H9 (cell line): ENCODE measurements at regions not wholly inside any gene's neighbourhood (a gene's known extent, or its start where the extent isn't known, plus 50 kb on each side); places are given as distances from the start of the nearest gene placed in this dataset.

Experiments used
- DNase-seq: peaks from one replicate; pipeline ENCODE4 v3.0.0-alpha.2; 2017
- H2AFZ ChIP-seq: one replicate; pipeline ENCODE4 v1.6.1; 2013; ENCODE audit warnings: mild to moderate bottlenecking, low read length, control low read depth, moderate library complexity
- H2AK5ac ChIP-seq: 2 replicates; pipeline ENCODE4 v1.6.1; 2013; ENCODE audit warnings: low read length, control low read depth, mixed read lengths; ENCODE audit not compliant: insufficient read length
- H2BK120ac ChIP-seq: one replicate; pipeline ENCODE4 v1.6.1; 2013; ENCODE audit warnings: low read depth, mild to moderate bottlenecking, low read length, control low read depth, inconsistent platforms; ENCODE audit not compliant: poor library complexity, severe bottlenecking
- H2BK12ac ChIP-seq: 2 replicates; pipeline ENCODE4 v1.6.1; 2013; ENCODE audit warnings: low read length, control low read depth, mixed read lengths, low read depth; ENCODE audit not compliant: insufficient read length
- H2BK15ac ChIP-seq: 2 replicates; pipeline ENCODE4 v1.6.1; 2013; ENCODE audit warnings: low read depth, low read length, control low read depth
- H2BK20ac ChIP-seq: one replicate; pipeline ENCODE4 v1.6.1; 2013; ENCODE audit warnings: low read depth, mild to moderate bottlenecking, low read length, control low read depth, inconsistent platforms; ENCODE audit not compliant: poor library complexity, severe bottlenecking
- H2BK5ac ChIP-seq: 2 replicates; pipeline ENCODE4 v1.6.1; 2013; ENCODE audit warnings: low read length, control low read depth, mixed read lengths; ENCODE audit not compliant: insufficient read length
- H3K14ac ChIP-seq: 2 replicates; pipeline ENCODE4 v1.6.1; 2013; ENCODE audit warnings: low read length, control low read depth; ENCODE audit not compliant: insufficient read depth
- H3K18ac ChIP-seq: 2 replicates; pipeline ENCODE4 v1.6.1; 2013; ENCODE audit warnings: low read depth, mild to moderate bottlenecking, mixed read lengths, low read length, control low read depth; ENCODE audit not compliant: insufficient read length
- H3K23ac ChIP-seq: 2 replicates; pipeline ENCODE4 v1.6.1; 2013; ENCODE audit warnings: low read length, control low read depth, mixed read lengths, low read depth; ENCODE audit not compliant: insufficient read length
- H3K23me2 ChIP-seq: 2 replicates; pipeline ENCODE4 v1.6.1; 2013; ENCODE audit warnings: low read depth, mild to moderate bottlenecking, mixed read lengths, low read length, control low read depth; ENCODE audit not compliant: insufficient read length, poor library complexity, severe bottlenecking
- H3K27ac ChIP-seq: 2 replicates; pipeline ENCODE4 v1.5.1; 2013; ENCODE audit warnings: low read length, control low read depth, mixed read lengths, low read depth; ENCODE audit not compliant: insufficient read length
- H3K27me3 ChIP-seq: 2 replicates; pipeline ENCODE4 v1.6.1; 2013; ENCODE audit warnings: low read length, control low read depth, inconsistent platforms; ENCODE audit not compliant: insufficient read depth
- H3K4ac ChIP-seq: 2 replicates; pipeline ENCODE4 v1.6.1; 2013; ENCODE audit warnings: low read depth, mild to moderate bottlenecking, control low read depth, inconsistent platforms, low read length, moderate library complexity
- H3K4me1 ChIP-seq: 2 replicates; pipeline ENCODE4 v1.6.1; 2013; ENCODE audit warnings: low read length, control low read depth, inconsistent platforms; ENCODE audit not compliant: insufficient read depth
- H3K4me2 ChIP-seq: 2 replicates; pipeline ENCODE4 v1.6.1; 2013; ENCODE audit warnings: low read length, control low read depth, mixed read lengths; ENCODE audit not compliant: insufficient read length, insufficient read depth
- H3K56ac ChIP-seq: 2 replicates; pipeline ENCODE4 v1.6.1; 2013; ENCODE audit warnings: low read depth, mild to moderate bottlenecking, mixed read lengths, low read length, control low read depth; ENCODE audit not compliant: insufficient read length
- H3K79me1 ChIP-seq: 2 replicates; pipeline ENCODE4 v1.6.1; 2013; ENCODE audit warnings: low read depth, mild to moderate bottlenecking, moderate library complexity, low read length, control low read depth, inconsistent platforms; ENCODE audit not compliant: insufficient read depth, poor library complexity, severe bottlenecking
- H3K79me2 ChIP-seq: 2 replicates; pipeline ENCODE4 v1.6.1; 2013; ENCODE audit warnings: low read length, control low read depth, inconsistent platforms; ENCODE audit not compliant: insufficient read depth
- H3K9ac ChIP-seq: 2 replicates; pipeline ENCODE4 v1.6.1; 2013; ENCODE audit warnings: low read length, control low read depth, mixed read lengths; ENCODE audit not compliant: insufficient read length; ENCODE audit errors: extremely low read depth
- H3K9me3 ChIP-seq: one replicate; pipeline ENCODE4 v1.6.1; 2013; ENCODE audit warnings: low read depth, low read length, inconsistent platforms; ENCODE audit not compliant: control insufficient read depth
- H3T11ph ChIP-seq: one replicate; pipeline ENCODE4 v1.6.1; 2013; ENCODE audit warnings: mild to moderate bottlenecking, low read length, control low read depth, inconsistent platforms
- H4K20me1 ChIP-seq: one replicate; pipeline ENCODE4 v1.6.1; 2013; ENCODE audit not compliant: control insufficient read depth, insufficient read length, insufficient read depth
- H4K5ac ChIP-seq: 2 replicates; pipeline ENCODE4 v1.6.1; 2013; ENCODE audit warnings: low read depth, mild to moderate bottlenecking, mixed read lengths, low read length, control low read depth; ENCODE audit not compliant: insufficient read length
- H4K8ac ChIP-seq: replicated peaks from 2 replicates; pipeline ENCODE4 v1.6.1; 2013; ENCODE audit warnings: low read length, control low read depth, mixed read lengths, low read depth; ENCODE audit not compliant: insufficient read length
- H4K91ac ChIP-seq: 2 replicates; pipeline ENCODE4 v1.6.1; 2013; ENCODE audit warnings: low read depth, mild to moderate bottlenecking, moderate library complexity, mixed read lengths, low read length, control low read depth; ENCODE audit not compliant: insufficient read length
- H3K27ac Mint-ChIP-seq, 3 experiments: 2 replicates in 2 of 3; 3 replicates in 1 of 3; pipeline ENCODE4 v1.8.0; 2020 to 2021; ENCODE audit warnings: mixed read lengths in 3 of 3, mild to moderate bottlenecking in 1 of 3, moderate library complexity in 1 of 3
- H3K27me3 Mint-ChIP-seq: 2 replicates; pipeline ENCODE4 v1.8.0; 2021; ENCODE audit warnings: low read depth, mild to moderate bottlenecking, moderate library complexity, mixed read lengths
- H3K36me3 Mint-ChIP-seq, 3 experiments: 2 replicates in 2 of 3; 3 replicates in 1 of 3; pipeline ENCODE4 v1.8.0; 2020 to 2021; ENCODE audit warnings: low read depth in 3 of 3, mixed read lengths in 3 of 3; ENCODE audit not compliant: insufficient read depth in 1 of 3
- H3K4me1 Mint-ChIP-seq, 2 experiments: 2 replicates each; pipeline ENCODE4 v1.8.0; 2020; ENCODE audit warnings: mixed read lengths in 2 of 2
- H3K4me3 Mint-ChIP-seq, 2 experiments: 2 replicates in 1 of 2; 3 replicates in 1 of 2; pipeline ENCODE4 v1.8.0; 2020 to 2021; ENCODE audit warnings: mild to moderate bottlenecking in 2 of 2, mixed read lengths in 2 of 2, moderate library complexity in 1 of 2
- H3K9me3 Mint-ChIP-seq, 2 experiments: 2 replicates in 1 of 2; 3 replicates in 1 of 2; pipeline ENCODE4 v1.8.0; 2020; ENCODE audit warnings: mild to moderate bottlenecking in 2 of 2, mixed read lengths in 2 of 2, moderate library complexity in 1 of 2
- WGBS: extraction: QIAGEN DNeasy Blood & Tissue Kit; methylation state at CpG from one replicate; pipeline ENCODE4 v1.1.7; 2013; ENCODE audit warnings: missing lambda C conversion rate, low lambda C conversion rate, mixed read lengths; ENCODE audit not compliant: insufficient read length; ENCODE audit errors: extremely low coverage; 5-methylcytosine and 5-hydroxymethylcytosine counted together
- TF ChIP-seq, protein P1 (sequence below): fragments of 200-600 bp; sonication (generic); conservative IDR thresholded peaks from 3 replicates; pipeline ENCODE4 v1.8.0; 2021; ENCODE audit warnings: antibody characterized with exemption, mild to moderate bottlenecking

GRCh38 chr2:129273266-129274037, 706.0 kb upstream of the RAB6C start:
- Histone ChIP-seq H4K8ac (no peak overlapping the region), H2BK15ac (no peak overlapping the region), H2AFZ (no peak overlapping the region), H2BK12ac (no peak overlapping the region), H3K9ac (no peak overlapping the region), H3K27ac (no peak overlapping the region), H3K18ac (no peak overlapping the region), H3K9me3 (no peaks in the 10 kb centered on the region), H4K20me1 (no peaks in the 10 kb centered on the region), H3K56ac (no peak overlapping the region), H2BK120ac (no peak overlapping the region), H3K23ac (no peak overlapping the region), H3K4me1 (no peaks in the 10 kb centered on the region), H3K27me3 (no peaks in the 10 kb centered on the region), H4K5ac (no peak overlapping the region), H3K79me1 (no peaks in the 10 kb centered on the region), H2BK5ac (no peak overlapping the region), H4K91ac (no peak overlapping the region), H3K23me2 (no peaks in the 10 kb centered on the region), H3K4me2 (no peak overlapping the region), H2AK5ac (no peak overlapping the region), H3K4ac (no peak overlapping the region), H3K79me2 (no peaks in the 10 kb centered on the region), H2BK20ac (no peak overlapping the region), H3T11ph (no peak overlapping the region), H3K14ac (no peak overlapping the region)
- H3K36me3 Mint-ChIP-seq: peaks cover 5 to 8% (median 6%) of the 10 kb centered on the region in 3 experiments; a peak in 6 of 7 replicates
- no peaks in the 10 kb centered on the region for H3K27me3 Mint-ChIP-seq
- no CpG with 5 or more reads among the region's 8 CpGs for WGBS
- TF ChIP-seq, protein P1, sequence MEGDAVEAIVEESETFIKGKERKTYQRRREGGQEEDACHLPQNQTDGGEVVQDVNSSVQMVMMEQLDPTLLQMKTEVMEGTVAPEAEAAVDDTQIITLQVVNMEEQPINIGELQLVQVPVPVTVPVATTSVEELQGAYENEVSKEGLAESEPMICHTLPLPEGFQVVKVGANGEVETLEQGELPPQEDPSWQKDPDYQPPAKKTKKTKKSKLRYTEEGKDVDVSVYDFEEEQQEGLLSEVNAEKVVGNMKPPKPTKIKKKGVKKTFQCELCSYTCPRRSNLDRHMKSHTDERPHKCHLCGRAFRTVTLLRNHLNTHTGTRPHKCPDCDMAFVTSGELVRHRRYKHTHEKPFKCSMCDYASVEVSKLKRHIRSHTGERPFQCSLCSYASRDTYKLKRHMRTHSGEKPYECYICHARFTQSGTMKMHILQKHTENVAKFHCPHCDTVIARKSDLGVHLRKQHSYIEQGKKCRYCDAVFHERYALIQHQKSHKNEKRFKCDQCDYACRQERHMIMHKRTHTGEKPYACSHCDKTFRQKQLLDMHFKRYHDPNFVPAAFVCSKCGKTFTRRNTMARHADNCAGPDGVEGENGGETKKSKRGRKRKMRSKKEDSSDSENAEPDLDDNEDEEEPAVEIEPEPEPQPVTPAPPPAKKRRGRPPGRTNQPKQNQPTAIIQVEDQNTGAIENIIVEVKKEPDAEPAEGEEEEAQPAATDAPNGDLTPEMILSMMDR: no peak
- no peak overlapping the region for H3K27ac Mint-ChIP-seq
- peaks cover 5 to 8% of the 10 kb centered on the region in 2 experiments; a peak in 2 of 4 replicates for H3K4me1 Mint-ChIP-seq
- no peak for DNase-seq
- H3K4me3 Mint-ChIP-seq: no peak overlapping the region
- peaks cover 25 to 31% of the 10 kb centered on the region in 2 experiments for H3K9me3 Mint-ChIP-seq
